Endothelial cell of umbilical vein (primary cell): ENCODE measurements at regions not wholly inside any gene's neighbourhood (a gene's known extent, or its start where the extent isn't known, plus 50 kb on each side); places are given as distances from the start of the nearest gene placed in this dataset.

Experiments
- POLR2A ChIP-seq: IDR thresholded peaks from 2 replicates; pipeline ENCODE4 v1.6.1; 2012; ENCODE audit warnings: low read depth, mild to moderate bottlenecking, control low read depth, low read length
- TF ChIP-seq, protein P1 (sequence below), 2 donors: IDR thresholded peaks; 1 replicate in 1 of 2; 2 replicates in 1 of 2; pipeline ENCODE4 v1.5.1; 2011; ENCODE audit warnings: low read length in 2 of 2, mild to moderate bottlenecking in 2 of 2, moderate library complexity in 2 of 2, control low read depth in 1 of 2, inconsistent platforms in 1 of 2, low read depth in 1 of 2; ENCODE audit not compliant: insufficient read depth in 1 of 2; ENCODE audit errors: extremely low read depth in 1 of 2

DNA sequence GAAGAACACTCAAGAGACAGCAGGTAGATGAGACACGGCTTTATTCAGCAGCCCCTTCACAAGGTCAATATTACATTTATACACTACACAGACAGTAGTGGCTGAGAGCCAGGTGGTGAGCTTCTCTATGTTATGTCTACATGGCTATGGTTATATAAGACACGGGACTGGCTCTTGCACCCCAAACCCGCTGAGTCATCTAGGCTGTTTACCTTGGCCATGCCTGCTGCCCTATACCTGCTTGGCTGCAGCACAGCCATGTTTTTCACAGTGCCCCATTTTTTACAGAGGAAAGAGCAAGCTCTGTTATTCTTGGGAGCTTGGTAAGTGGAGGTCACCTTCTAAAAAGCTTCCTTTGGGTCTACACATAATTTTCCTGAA is 231.6 kb downstream of the IGSF11 start:
- TF ChIP-seq, protein P1, sequence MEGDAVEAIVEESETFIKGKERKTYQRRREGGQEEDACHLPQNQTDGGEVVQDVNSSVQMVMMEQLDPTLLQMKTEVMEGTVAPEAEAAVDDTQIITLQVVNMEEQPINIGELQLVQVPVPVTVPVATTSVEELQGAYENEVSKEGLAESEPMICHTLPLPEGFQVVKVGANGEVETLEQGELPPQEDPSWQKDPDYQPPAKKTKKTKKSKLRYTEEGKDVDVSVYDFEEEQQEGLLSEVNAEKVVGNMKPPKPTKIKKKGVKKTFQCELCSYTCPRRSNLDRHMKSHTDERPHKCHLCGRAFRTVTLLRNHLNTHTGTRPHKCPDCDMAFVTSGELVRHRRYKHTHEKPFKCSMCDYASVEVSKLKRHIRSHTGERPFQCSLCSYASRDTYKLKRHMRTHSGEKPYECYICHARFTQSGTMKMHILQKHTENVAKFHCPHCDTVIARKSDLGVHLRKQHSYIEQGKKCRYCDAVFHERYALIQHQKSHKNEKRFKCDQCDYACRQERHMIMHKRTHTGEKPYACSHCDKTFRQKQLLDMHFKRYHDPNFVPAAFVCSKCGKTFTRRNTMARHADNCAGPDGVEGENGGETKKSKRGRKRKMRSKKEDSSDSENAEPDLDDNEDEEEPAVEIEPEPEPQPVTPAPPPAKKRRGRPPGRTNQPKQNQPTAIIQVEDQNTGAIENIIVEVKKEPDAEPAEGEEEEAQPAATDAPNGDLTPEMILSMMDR (IDR thresholded peaks at IDR 0.05; ENCODE audit: extremely low read depth in 1 of 2, insufficient read depth in 1 of 2, low read depth in 1 of 2, low read length in 2 of 2) = no peak
- no peak for TF ChIP-seq POLR2A
